WTC11 (cell line): ENCODE measurements at regions not wholly inside any gene's neighbourhood (a gene's known extent, or its start where the extent isn't known, plus 50 kb on each side); places are given as distances from the start of the nearest gene placed in this dataset.

Experiments
- ATAC-seq: fragments of 200-7000 bp; cut with Tn5 transposase; 2 replicates; pipeline ENCODE4 v1.10.0; 2021; ENCODE audit warnings: mild to moderate bottlenecking, moderate library complexity
- CTCF ChIA-PET: fragments of 300-600 bp; sonication (Branson Sonifier 250); formaldehyde crosslinking; loops from one replicate; lab custom pipeline; 2021; ENCODE audit warnings: antibody characterized with exemption; lab: Charles Lee
- POLR2A ChIA-PET: fragments of 350-600 bp; sonication (Branson Sonifier 250); formaldehyde crosslinking; loops from one replicate; lab custom pipeline; 2021; ENCODE audit warnings: antibody characterized with exemption; lab: Charles Lee
- DNase-seq: peaks from one replicate; pipeline ENCODE4 v3.0.0; 2021; ENCODE audit warnings: low spot score
- H3K27ac Mint-ChIP-seq: 2 replicates; pipeline ENCODE4 v1.8.0; 2021; ENCODE audit warnings: mixed read lengths
- H3K27me3 Mint-ChIP-seq: 2 replicates; pipeline ENCODE4 v1.8.0; 2021; ENCODE audit warnings: low read depth, mild to moderate bottlenecking, moderate library complexity, mixed read lengths
- H3K36me3 Mint-ChIP-seq: 2 replicates; pipeline ENCODE4 v1.8.0; 2021; ENCODE audit warnings: mixed read lengths
- H3K4me1 Mint-ChIP-seq: 2 replicates; pipeline ENCODE4 v1.8.0; 2022; ENCODE audit warnings: mixed read lengths
- H3K4me3 Mint-ChIP-seq: 2 replicates; pipeline ENCODE4 v1.8.0; 2021; ENCODE audit warnings: mild to moderate bottlenecking, moderate library complexity, mixed read lengths
- H3K9me3 Mint-ChIP-seq: 2 replicates; pipeline ENCODE4 v1.8.0; 2021; ENCODE audit warnings: mixed read lengths
- CBFB ChIP-seq: sonication (generic); formaldehyde crosslinking; IDR thresholded peaks from 2 replicates; pipeline ENCODE4 v1.8.1; 2022; ENCODE audit warnings: mild to moderate bottlenecking, low read depth, missing genetic modification reagents
- E2F5 ChIP-seq: sonication (generic); formaldehyde crosslinking; IDR thresholded peaks from 2 replicates; pipeline ENCODE4 v1.8.1; 2022; ENCODE audit warnings: mild to moderate bottlenecking, moderate library complexity, missing genetic modification reagents
- FOXP4 ChIP-seq: sonication (generic); formaldehyde crosslinking; IDR thresholded peaks from 2 replicates; pipeline ENCODE4 v1.8.0; 2022; ENCODE audit warnings: mild to moderate bottlenecking, missing genetic modification reagents
- GABPB1 ChIP-seq: sonication (generic); formaldehyde crosslinking; IDR thresholded peaks from 2 replicates; pipeline ENCODE4 v1.8.1; 2023; ENCODE audit warnings: mild to moderate bottlenecking, missing genetic modification reagents
- IRF2 ChIP-seq: sonication (generic); formaldehyde crosslinking; IDR thresholded peaks from 2 replicates; pipeline ENCODE4 v1.8.0; 2022; ENCODE audit warnings: low read depth, missing genetic modification reagents, borderline replicate concordance
- KAT7 ChIP-seq: sonication (generic); formaldehyde crosslinking; IDR thresholded peaks from 2 replicates; pipeline ENCODE4 v1.8.1; 2023; ENCODE audit warnings: missing genetic modification reagents, mild to moderate bottlenecking, borderline replicate concordance
- NR3C1 ChIP-seq: sonication (generic); formaldehyde crosslinking; conservative IDR thresholded peaks from 2 replicates; pipeline ENCODE4 v1.8.1; 2023; ENCODE audit warnings: low read depth, mild to moderate bottlenecking, missing genetic modification reagents
- OVOL2 ChIP-seq: fragments of 250-450 bp; sonication (Bioruptor Pico); IDR thresholded peaks from 2 replicates; pipeline ENCODE4 v1.9.0; 2021; ENCODE audit warnings: mild to moderate bottlenecking, borderline replicate concordance
- RELA ChIP-seq: sonication (generic); formaldehyde crosslinking; IDR thresholded peaks from 2 replicates; pipeline ENCODE4 v1.8.1; 2022; ENCODE audit warnings: missing genetic modification reagents, mild to moderate bottlenecking, borderline replicate concordance
- SP1 ChIP-seq: sonication (generic); formaldehyde crosslinking; conservative IDR thresholded peaks from 2 replicates; pipeline ENCODE4 v1.8.1; 2022; ENCODE audit warnings: missing genetic modification reagents
- ZBTB43 ChIP-seq: sonication (generic); formaldehyde crosslinking; IDR thresholded peaks from 2 replicates; pipeline ENCODE4 v1.8.1; 2023; ENCODE audit warnings: mild to moderate bottlenecking, missing genetic modification reagents
- ZNF219 ChIP-seq: sonication (generic); formaldehyde crosslinking; IDR thresholded peaks from 2 replicates; pipeline ENCODE4 v1.8.0; 2023; ENCODE audit warnings: missing genetic modification reagents, mild to moderate bottlenecking, borderline replicate concordance
- TF ChIP-seq, protein P1 (sequence below): fragments of 250-450 bp; sonication (Bioruptor Pico); IDR thresholded peaks from 2 replicates; pipeline ENCODE4 v1.9.0; 2021; ENCODE audit warnings: moderate library complexity, mild to moderate bottlenecking, inconsistent platforms, borderline replicate concordance
- TF ChIP-seq, protein P2 (sequence below): sonication (generic); formaldehyde crosslinking; IDR thresholded peaks from 2 replicates; pipeline ENCODE4 v1.8.0; 2022; ENCODE audit warnings: mild to moderate bottlenecking, missing genetic modification reagents
- TF ChIP-seq, protein P3 (sequence below): sonication (generic); formaldehyde crosslinking; IDR thresholded peaks from 2 replicates; pipeline ENCODE4 v1.8.0; 2022; ENCODE audit warnings: mild to moderate bottlenecking, missing genetic modification reagents
- TF ChIP-seq, protein P4 (sequence below): sonication (generic); formaldehyde crosslinking; IDR thresholded peaks from 2 replicates; pipeline ENCODE4 v1.8.1; 2022; ENCODE audit warnings: missing genetic modification reagents, borderline replicate concordance

DNA sequence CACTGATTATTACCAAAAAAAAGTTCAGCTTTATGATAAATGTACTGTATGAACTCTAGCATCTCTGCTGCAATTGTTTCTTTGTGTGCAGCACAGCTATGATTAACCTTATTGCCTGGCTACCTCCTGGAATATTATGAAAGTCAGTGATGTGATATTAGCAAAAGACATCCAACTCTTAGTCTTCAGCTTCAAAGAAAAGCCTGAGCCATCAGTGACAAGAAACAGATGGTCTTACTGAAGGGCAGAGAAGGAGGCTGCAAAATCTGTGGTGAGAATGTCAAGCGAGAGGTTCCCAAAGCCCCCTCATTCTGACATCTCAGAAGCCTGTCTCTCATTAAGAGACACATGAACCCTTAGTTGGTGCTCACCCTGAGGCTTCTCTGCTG, 89.4 kb upstream of the TNFAIP3 start:
- H3K9me3 Mint-ChIP-seq: no peaks in the 10 kb centered on the region
- peaks cover 5% of the 10 kb centered on the region for H3K4me1 Mint-ChIP-seq
- no peaks in the 10 kb centered on the region for H3K27me3 Mint-ChIP-seq
- TF ChIP-seq GABPB1 (CRISPR knock-in tag) (no peak), RELA (CRISPR knock-in tag) (no peak), KAT7 (CRISPR knock-in tag) (no peak), SP1 (CRISPR knock-in tag) (no peak), ZNF219 (CRISPR knock-in tag) (no peak), ZBTB43 (CRISPR knock-in tag) (no peak), FOXP4 (CRISPR knock-in tag) (no peak), NR3C1 (CRISPR knock-in tag) (no peak)
- TF ChIP-seq, protein P1, sequence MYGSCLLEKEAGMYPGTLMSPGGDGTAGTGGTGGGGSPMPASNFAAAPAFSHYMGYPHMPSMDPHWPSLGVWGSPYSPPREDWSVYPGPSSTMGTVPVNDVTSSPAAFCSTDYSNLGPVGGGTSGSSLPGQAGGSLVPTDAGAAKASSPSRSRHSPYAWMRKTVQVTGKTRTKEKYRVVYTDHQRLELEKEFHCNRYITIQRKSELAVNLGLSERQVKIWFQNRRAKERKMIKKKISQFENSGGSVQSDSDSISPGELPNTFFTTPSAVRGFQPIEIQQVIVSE: no peak
- TF ChIP-seq, protein P2, sequence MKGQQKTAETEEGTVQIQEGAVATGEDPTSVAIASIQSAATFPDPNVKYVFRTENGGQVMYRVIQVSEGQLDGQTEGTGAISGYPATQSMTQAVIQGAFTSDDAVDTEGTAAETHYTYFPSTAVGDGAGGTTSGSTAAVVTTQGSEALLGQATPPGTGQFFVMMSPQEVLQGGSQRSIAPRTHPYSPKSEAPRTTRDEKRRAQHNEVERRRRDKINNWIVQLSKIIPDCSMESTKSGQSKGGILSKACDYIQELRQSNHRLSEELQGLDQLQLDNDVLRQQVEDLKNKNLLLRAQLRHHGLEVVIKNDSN (CRISPR knock-in tag): no peak
- TF ChIP-seq, protein P3, sequence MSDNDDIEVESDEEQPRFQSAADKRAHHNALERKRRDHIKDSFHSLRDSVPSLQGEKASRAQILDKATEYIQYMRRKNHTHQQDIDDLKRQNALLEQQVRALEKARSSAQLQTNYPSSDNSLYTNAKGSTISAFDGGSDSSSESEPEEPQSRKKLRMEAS (CRISPR knock-in tag): no peak
- TF ChIP-seq, protein P4, sequence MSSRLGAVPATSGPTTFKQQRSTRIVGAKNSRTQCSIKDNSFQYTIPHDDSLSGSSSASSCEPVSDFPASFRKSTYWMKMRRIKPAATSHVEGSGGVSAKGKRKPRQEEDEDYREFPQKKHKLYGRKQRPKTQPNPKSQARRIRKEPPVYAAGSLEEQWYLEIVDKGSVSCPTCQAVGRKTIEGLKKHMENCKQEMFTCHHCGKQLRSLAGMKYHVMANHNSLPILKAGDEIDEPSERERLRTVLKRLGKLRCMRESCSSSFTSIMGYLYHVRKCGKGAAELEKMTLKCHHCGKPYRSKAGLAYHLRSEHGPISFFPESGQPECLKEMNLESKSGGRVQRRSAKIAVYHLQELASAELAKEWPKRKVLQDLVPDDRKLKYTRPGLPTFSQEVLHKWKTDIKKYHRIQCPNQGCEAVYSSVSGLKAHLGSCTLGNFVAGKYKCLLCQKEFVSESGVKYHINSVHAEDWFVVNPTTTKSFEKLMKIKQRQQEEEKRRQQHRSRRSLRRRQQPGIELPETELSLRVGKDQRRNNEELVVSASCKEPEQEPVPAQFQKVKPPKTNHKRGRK: no peak
- TF ChIP-seq, all 79 proteins: peak for 0
- Mint-ChIP-seq H3K27ac (no peak overlapping the region), H3K36me3 (no peaks in the 10 kb centered on the region), H3K4me3 (no peak overlapping the region)
- POLR2A ChIA-PET: no interaction called here
- DNase-seq (no peak), ATAC-seq (no peak)
- CTCF ChIA-PET: no interaction called here

DNA sequence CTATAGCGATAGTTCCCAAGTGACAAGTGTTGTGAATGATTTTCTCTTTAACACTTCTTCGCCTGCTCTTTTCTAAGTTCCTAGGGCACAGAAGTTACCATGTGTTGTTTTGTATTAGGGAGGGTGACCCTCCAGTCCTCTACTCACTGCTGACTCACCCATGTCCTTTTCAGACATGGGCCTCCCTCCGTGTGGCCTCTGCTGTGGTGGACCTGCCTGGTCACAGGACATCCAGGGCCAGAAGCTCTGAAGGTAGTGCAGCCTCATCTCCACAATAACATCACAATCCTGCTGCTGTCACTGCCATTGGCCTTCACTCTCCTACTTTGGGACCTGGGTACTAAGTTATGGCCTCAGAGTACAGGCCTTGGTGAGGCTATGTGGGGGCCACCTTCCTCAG, 87.1 kb upstream of the TNFAIP3 start:
- Mint-ChIP-seq H3K27me3 (no peaks in the 10 kb centered on the region), H3K9me3 (no peaks in the 10 kb centered on the region), H3K4me1 (peaks cover 10% of the 10 kb centered on the region), H3K36me3 (no peaks in the 10 kb centered on the region), H3K27ac (no peak overlapping the region), H3K4me3 (no peak overlapping the region)
- DNase-seq: no peak
- no peak for ATAC-seq
- ChIA-PET CTCF (no interaction called here), POLR2A (no interaction called here)
- TF ChIP-seq IRF2 (CRISPR knock-in tag): no peak
- TF ChIP-seq CBFB (CRISPR knock-in tag): no peak
- TF ChIP-seq OVOL2 (CRISPR knock-in tag): no peak
- no peak for TF ChIP-seq E2F5 (CRISPR knock-in tag)
- TF ChIP-seq FOXP4 (CRISPR knock-in tag): no peak
- TF ChIP-seq, protein P1: no peak
- TF ChIP-seq, protein P4: no peak
